ENCODE measurements at regions not wholly inside any gene's neighbourhood (a gene's known extent, or its start where the extent isn't known, plus 50 kb on each side); places are given as distances from the start of the nearest gene placed in this dataset.

GRCh38 chr10:93235686-93236085 is 162.0 kb downstream of the CYP26A1 start:
- DNase-seq (ENCODE audit: low read depth in 1 of 2, low spot score in 1 of 2): no peak
- in situ Hi-C loops (cut with HindIII; ENCODE audit: low pct_unique_long_range_greater_than_20kb, low sequenced_read_pairs): no loop called here
- TF ChIP-seq JUND (IDR thresholded peaks at IDR 0.05; ENCODE audit: low read depth): no peak

DNA sequence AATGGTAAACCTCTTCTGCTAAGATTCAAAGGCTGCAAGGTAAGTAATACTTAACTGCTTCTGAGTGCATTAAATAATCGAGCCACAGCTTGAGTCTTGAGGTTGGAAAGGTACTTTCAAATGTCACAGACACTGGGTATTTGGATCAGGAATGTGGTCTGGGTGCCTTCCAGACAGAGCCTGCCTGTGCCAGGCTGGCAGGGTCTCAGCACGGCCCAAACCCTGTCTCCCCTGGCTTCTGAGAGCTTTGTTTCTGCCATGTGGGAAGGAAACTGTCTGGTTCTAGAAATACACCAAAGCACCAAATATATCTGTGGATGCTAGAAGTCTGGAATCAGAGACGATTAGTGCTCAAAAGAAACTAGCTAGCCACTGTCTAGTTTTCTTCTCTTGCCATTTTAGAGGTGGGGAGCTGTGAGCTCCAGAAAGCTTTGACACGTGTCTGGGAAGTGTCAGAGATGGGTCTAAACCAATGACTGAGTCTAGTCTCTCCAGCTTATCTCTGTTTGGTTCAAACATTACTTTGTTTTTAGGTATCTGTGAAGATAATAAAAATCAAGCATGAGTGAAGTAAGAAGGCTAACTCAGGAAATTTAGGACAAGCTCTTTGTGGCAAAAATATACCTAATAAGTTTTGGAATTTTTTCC is 162.8 kb downstream of the CYP26A1 start:
- no peak for TF ChIP-seq JUND (IDR thresholded peaks at IDR 0.05; ENCODE audit: low read depth)
- DNase-seq (ENCODE audit: low read depth in 1 of 2, low spot score in 1 of 2): no peak
- in situ Hi-C loops (cut with HindIII; ENCODE audit: low pct_unique_long_range_greater_than_20kb, low sequenced_read_pairs): no loop called here

DNA sequence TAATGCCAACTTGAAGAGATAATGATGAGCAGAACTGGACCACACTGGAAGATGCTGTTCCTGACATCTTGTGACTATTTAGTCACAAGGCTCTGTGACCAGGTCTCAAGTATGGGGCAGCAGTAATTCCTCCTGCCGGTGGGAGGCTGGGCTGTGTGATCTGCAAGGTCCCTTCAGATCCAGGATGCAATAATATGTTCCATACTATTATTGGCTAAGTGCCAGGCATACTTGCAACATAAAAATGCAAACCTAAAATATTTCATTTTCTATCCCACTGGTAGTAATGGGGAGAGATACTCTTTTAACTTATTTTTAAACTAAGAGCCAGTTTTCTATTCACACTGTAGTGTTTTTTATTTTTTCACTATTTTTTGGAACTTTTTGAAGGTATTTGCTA is 171.5 kb downstream of the CYP26A1 start:
- in situ Hi-C loops (cut with HindIII; ENCODE audit: low pct_unique_long_range_greater_than_20kb, low sequenced_read_pairs): no loop called here
- no peak for TF ChIP-seq JUND (IDR thresholded peaks at IDR 0.05; ENCODE audit: low read depth)
- DNase-seq (ENCODE audit: low read depth in 1 of 2, low spot score in 1 of 2): peak in 1 of 2 experiments; percentile 28

DNA sequence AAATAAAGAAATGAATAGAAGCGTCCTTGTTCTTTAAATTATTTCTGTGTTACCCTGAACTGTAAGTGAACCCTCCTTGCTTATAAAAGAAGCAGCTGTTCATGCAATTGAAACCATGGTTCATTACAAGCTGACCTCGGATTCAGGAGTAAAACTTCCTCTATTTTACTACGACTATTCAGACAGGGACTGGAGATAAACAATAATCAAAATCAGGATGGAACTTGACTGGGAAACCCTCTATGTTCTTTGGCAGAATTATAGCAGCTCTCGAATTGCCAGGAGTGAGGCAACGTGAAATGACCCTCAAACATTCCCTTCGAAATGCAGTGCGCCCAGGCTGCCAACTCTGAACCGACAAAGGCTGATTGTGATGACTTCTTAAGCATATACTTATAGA is 172.1 kb downstream of the CYP26A1 start:
- no peak for DNase-seq (ENCODE audit: low read depth in 1 of 2, low spot score in 1 of 2)
- in situ Hi-C loops (cut with HindIII; ENCODE audit: low pct_unique_long_range_greater_than_20kb, low sequenced_read_pairs): no loop called here
- no peak for TF ChIP-seq JUND (IDR thresholded peaks at IDR 0.05; ENCODE audit: low read depth)

DNA sequence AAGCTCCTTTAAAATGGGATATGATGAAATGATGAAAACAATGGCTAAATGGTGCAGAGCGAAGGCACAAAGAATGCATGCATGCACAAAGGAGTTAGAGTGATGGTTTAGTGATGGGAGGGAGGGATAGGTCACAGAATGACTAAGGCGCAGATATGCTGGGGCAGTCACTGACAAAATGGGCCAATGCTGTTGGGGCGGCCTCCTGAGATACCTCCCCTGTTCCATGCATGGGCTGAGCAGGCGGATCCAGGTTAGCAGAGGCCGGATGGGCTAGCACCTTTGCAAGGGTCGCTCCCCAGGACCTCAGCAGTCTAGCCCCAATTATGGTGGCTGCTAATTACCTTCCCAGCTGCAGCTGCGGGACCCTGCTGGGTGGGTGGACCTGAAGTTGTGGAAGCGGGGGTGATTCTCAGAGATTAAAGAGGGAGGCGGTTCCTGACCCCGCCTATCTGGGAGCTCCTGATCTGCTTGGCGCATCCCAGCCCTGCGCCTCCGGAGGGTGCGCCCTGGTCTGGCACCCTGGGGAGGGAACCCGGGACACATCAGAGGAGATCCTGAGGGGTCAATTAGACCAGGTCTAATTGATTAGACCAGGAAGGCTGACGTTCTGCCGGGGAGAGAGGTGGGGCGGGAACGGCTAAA is 175.0 kb downstream of the CYP26A1 start:
- in situ Hi-C loops (cut with HindIII; ENCODE audit: low pct_unique_long_range_greater_than_20kb, low sequenced_read_pairs): no loop called here
- no peak for TF ChIP-seq JUND (IDR thresholded peaks at IDR 0.05; ENCODE audit: low read depth)

DNA sequence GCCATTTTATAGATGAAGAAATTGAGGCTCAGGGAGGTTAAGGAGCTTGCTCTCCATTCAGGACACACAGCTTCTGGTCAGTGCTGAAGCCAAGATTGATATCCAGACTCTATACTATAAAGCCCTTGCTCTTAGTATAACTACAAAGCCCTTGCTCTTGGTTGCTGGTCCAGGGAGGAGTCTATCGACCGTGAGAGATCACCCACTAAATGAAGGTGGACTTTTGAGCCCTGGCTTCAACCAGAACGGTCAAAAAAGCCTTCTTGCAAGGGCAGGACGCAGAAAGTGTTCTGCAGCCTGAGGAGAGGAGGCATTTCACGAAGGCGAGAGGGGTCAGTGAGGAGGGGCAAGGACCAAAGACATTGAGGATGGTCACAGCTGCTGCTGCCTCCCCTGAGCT is 176.3 kb downstream of the CYP26A1 start:
- no peak for TF ChIP-seq JUND (IDR thresholded peaks at IDR 0.05; ENCODE audit: low read depth)
- in situ Hi-C loops (cut with HindIII; ENCODE audit: low pct_unique_long_range_greater_than_20kb, low sequenced_read_pairs): no loop called here
- no peak for DNase-seq (ENCODE audit: low read depth in 1 of 2, low spot score in 1 of 2)

More for the DNA sequence above, 175.0 kb downstream of the CYP26A1 start:
- DNase-seq (ENCODE audit: low read depth in 1 of 2, low spot score in 1 of 2): no peak

GRCh38 chr10:93254180-93254853 is 180.6 kb downstream of the CYP26A1 start:
- DNase-seq (ENCODE audit: low read depth in 1 of 2, low spot score in 1 of 2): no peak
- in situ Hi-C loops (cut with HindIII; ENCODE audit: low pct_unique_long_range_greater_than_20kb, low sequenced_read_pairs): no loop called here
- TF ChIP-seq JUND (IDR thresholded peaks at IDR 0.05; ENCODE audit: low read depth): no peak

DNA sequence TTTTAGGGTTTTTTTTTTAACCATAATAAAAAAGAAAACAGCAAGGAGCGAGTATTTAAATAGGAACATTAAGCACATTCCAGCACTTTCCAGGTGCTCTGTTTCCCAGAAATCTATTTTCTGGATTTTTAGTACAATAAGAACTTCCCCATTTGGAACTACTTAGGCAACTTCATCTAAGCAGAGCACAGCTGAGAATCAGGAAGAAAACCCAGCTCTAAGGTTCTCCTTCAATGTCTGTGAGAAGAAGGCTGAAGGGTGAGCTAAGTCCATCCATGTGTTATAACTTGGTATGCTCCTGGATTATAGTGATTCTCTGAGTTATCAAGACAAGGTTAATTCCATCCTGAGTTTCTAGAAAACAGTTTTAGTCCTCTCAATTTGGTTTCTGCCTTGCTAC is 181.9 kb downstream of the CYP26A1 start:
- DNase-seq (ENCODE audit: low read depth in 1 of 2, low spot score in 1 of 2): no peak
- no peak for TF ChIP-seq JUND (IDR thresholded peaks at IDR 0.05; ENCODE audit: low read depth)

More for the DNA sequence above, 181.9 kb downstream of the CYP26A1 start:
- in situ Hi-C loops (cut with HindIII; ENCODE audit: low pct_unique_long_range_greater_than_20kb, low sequenced_read_pairs): no loop called here
